HEK293 (cell line): ENCODE measurements at regions not wholly inside any gene's neighbourhood (a gene's known extent, or its start where the extent isn't known, plus 50 kb on each side); places are given as distances from the start of the nearest gene placed in this dataset.

Experiments used
- CTCF ChIA-PET: fragments of 350-600 bp; formaldehyde crosslinking; extraction: SDS; loops from one replicate; lab custom pipeline; 2021; ENCODE audit warnings: antibody characterized with exemption; lab: Yijun Ruan, JAX
- POLR2A ChIA-PET: fragments of 300-600 bp; formaldehyde crosslinking; extraction: SDS; loops from one replicate; lab custom pipeline; 2020; ENCODE audit warnings: antibody characterized with exemption, inconsistent platforms; lab: Yijun Ruan, JAX
- H3K27ac ChIP-seq: fragments of 200-500 bp; sonication (Bioruptor generic); 2 replicates; pipeline ENCODE4 v1.5.1; 2014; ENCODE audit warnings: low read depth, low read length, control low read depth, inconsistent platforms; ENCODE audit errors: extremely low read depth
- H3K36me3 ChIP-seq, 2 experiments: fragments of 200-500 bp in 1 of 2; sonication (Bioruptor generic) in 1 of 2; 1 replicate in 1 of 2; 2 replicates in 1 of 2; pipeline ENCODE4 v1.5.1; 2014 to 2017; ENCODE audit warnings: inconsistent platforms in 2 of 2, low read length in 2 of 2; ENCODE audit not compliant: control insufficient read depth in 2 of 2, insufficient read depth in 1 of 2
- H3K4me1 ChIP-seq: fragments of 200-500 bp; sonication (Bioruptor generic); 2 replicates; pipeline ENCODE4 v1.5.1; 2014; ENCODE audit warnings: mild to moderate bottlenecking, low read length, inconsistent platforms; ENCODE audit not compliant: control insufficient read depth, insufficient read depth
- H3K4me3 ChIP-seq: 2 replicates; pipeline ENCODE4 v1.5.1; 2011; ENCODE audit warnings: low read depth, mild to moderate bottlenecking, control low read depth, low read length, moderate library complexity
- H3K9me3 ChIP-seq: fragments of 200-500 bp; sonication (Bioruptor generic); 2 replicates; pipeline ENCODE4 v1.5.1; 2014; ENCODE audit warnings: low read depth, low read length, inconsistent platforms; ENCODE audit not compliant: control insufficient read depth, insufficient read depth
- AEBP2 ChIP-seq: fragments of 450-650 bp; formaldehyde crosslinking; IDR thresholded peaks from 2 replicates; pipeline ENCODE4 v1.5.1; 2016; ENCODE audit warnings: missing biosample characterization, missing genetic modification characterization, borderline replicate concordance
- EGR2 ChIP-seq: fragments of 450-650 bp; formaldehyde crosslinking; IDR thresholded peaks from 2 replicates; pipeline ENCODE4 v1.5.1; 2016; ENCODE audit warnings: low read depth, missing biosample characterization, missing genetic modification characterization
- GLIS1 ChIP-seq: fragments of 450-650 bp; formaldehyde crosslinking; IDR thresholded peaks from 2 replicates; pipeline ENCODE4 v1.5.1; 2016; ENCODE audit warnings: missing biosample characterization, missing genetic modification characterization
- OSR2 ChIP-seq: fragments of 450-650 bp; formaldehyde crosslinking; IDR thresholded peaks from 2 replicates; pipeline ENCODE4 v1.5.1; 2016; ENCODE audit warnings: missing biosample characterization, missing genetic modification characterization
- PRDM2 ChIP-seq: fragments of 450-650 bp; formaldehyde crosslinking; IDR thresholded peaks from 2 replicates; pipeline ENCODE4 v1.5.1; 2016; ENCODE audit warnings: missing biosample characterization, missing genetic modification characterization, borderline replicate concordance
- ZBTB20 ChIP-seq: fragments of 450-650 bp; formaldehyde crosslinking; IDR thresholded peaks from 2 replicates; pipeline ENCODE4 v1.5.1; 2016; ENCODE audit warnings: missing biosample characterization, missing genetic modification characterization
- ZBTB48 ChIP-seq: fragments of 450-650 bp; formaldehyde crosslinking; IDR thresholded peaks from 2 replicates; pipeline ENCODE4 v1.5.1; 2016; ENCODE audit warnings: missing biosample characterization, missing genetic modification characterization
- ZFHX2 ChIP-seq: fragments of 450-650 bp; formaldehyde crosslinking; conservative IDR thresholded peaks from 2 replicates; pipeline ENCODE4 v1.5.1; 2016; ENCODE audit warnings: missing biosample characterization, missing genetic modification characterization
- ZIC2 ChIP-seq: fragments of 450-650 bp; formaldehyde crosslinking; IDR thresholded peaks from 2 replicates; pipeline ENCODE4 v1.5.1; 2016; ENCODE audit warnings: missing biosample characterization, missing genetic modification characterization
- ZNF18 ChIP-seq: fragments of 450-650 bp; formaldehyde crosslinking; IDR thresholded peaks from 2 replicates; pipeline ENCODE4 v1.5.1; 2016; ENCODE audit warnings: missing biosample characterization, missing genetic modification characterization
- ZNF341 ChIP-seq: fragments of 450-650 bp; formaldehyde crosslinking; IDR thresholded peaks from 2 replicates; pipeline ENCODE4; 2016; ENCODE audit warnings: low read depth, missing biosample characterization, missing genetic modification characterization
- ZNF555 ChIP-seq: fragments of 450-650 bp; formaldehyde crosslinking; conservative IDR thresholded peaks from 2 replicates; pipeline ENCODE4 v1.5.1; 2017; ENCODE audit warnings: missing biosample characterization, mild to moderate bottlenecking, missing genetic modification characterization, inconsistent platforms
- ZNF629 ChIP-seq: fragments of 450-650 bp; formaldehyde crosslinking; IDR thresholded peaks from 2 replicates; pipeline ENCODE4 v1.5.1; 2017; ENCODE audit warnings: missing biosample characterization, missing genetic modification characterization
- ZNF785 ChIP-seq: fragments of 450-650 bp; formaldehyde crosslinking; IDR thresholded peaks from 2 replicates; pipeline ENCODE4 v1.5.1; 2016; ENCODE audit warnings: missing biosample characterization, missing genetic modification characterization

GRCh38 chr16:85515319-85515745 is 97.8 kb upstream of the GSE1 start:
- Histone ChIP-seq H3K4me1 (no peaks in the 10 kb centered on the region; the same call in 1 of the 2 replicates), H3K9me3 (no peaks in the 10 kb centered on the region), H3K4me3 (no peak overlapping the region), H3K36me3 (peaks cover 0 to 4% of the 10 kb centered on the region in 2 experiments; a peak in 1 of 3 replicates), H3K27ac (no peak overlapping the region)
- ChIA-PET POLR2A (no interaction called here), CTCF (interaction anchor here (0.6 to 1.1 kb wide), 5 partner anchors 22 to 237 kb away, joined by 3 to 5 read pairs (median 3); no protein-coding TSS in a partner anchor)
- TF ChIP-seq ZNF555 (tag by site-specific recombination) (no peak), ZIC2 (tag by site-specific recombination) (peak; percentile 41), ZNF341 (tag by site-specific recombination) (no peak), ZFHX2 (tag by site-specific recombination) (peak; percentile 4), PRDM2 (tag by site-specific recombination) (no peak), ZBTB48 (no peak), EGR2 (peak; percentile 78), ZNF785 (tag by site-specific recombination) (no peak)

GRCh38 chr16:85515830-85516397 is 97.2 kb upstream of the GSE1 start:
- TF ChIP-seq ZIC2 (tag by site-specific recombination): peak; percentile 86
- TF ChIP-seq ZBTB48: peak; percentile 56; the same call in 1 of the 2 replicates
- TF ChIP-seq AEBP2: no peak
- peak; percentile 39 for TF ChIP-seq EGR2
- TF ChIP-seq ZBTB20 (tag by site-specific recombination): peak; percentile 57
- no peak for TF ChIP-seq ZNF18 (tag by site-specific recombination)
- TF ChIP-seq ZNF629 (tag by site-specific recombination): no peak
- TF ChIP-seq OSR2: no peak
- peak; percentile 57 for TF ChIP-seq ZFHX2 (tag by site-specific recombination)
- TF ChIP-seq GLIS1: peak; percentile 96
- no peak overlapping the region for H3K4me3 ChIP-seq
- CTCF ChIA-PET: interaction anchor here (1.1 kb wide), 1 partner anchor 60 kb away, joined by 4 read pairs; no protein-coding TSS in a partner anchor
- POLR2A ChIA-PET: no interaction called here
- no peak overlapping the region for H3K27ac ChIP-seq
- no peaks in the 10 kb centered on the region; the same call in 1 of the 2 replicates for H3K4me1 ChIP-seq
- peaks cover 0 to 4% of the 10 kb centered on the region in 2 experiments; a peak in 1 of 3 replicates for H3K36me3 ChIP-seq
- H3K9me3 ChIP-seq: no peaks in the 10 kb centered on the region
